ENCODE measurements at regions not wholly inside any gene's neighbourhood (a gene's known extent, or its start where the extent isn't known, plus 50 kb on each side); places are given as distances from the start of the nearest gene placed in this dataset.

DNA sequence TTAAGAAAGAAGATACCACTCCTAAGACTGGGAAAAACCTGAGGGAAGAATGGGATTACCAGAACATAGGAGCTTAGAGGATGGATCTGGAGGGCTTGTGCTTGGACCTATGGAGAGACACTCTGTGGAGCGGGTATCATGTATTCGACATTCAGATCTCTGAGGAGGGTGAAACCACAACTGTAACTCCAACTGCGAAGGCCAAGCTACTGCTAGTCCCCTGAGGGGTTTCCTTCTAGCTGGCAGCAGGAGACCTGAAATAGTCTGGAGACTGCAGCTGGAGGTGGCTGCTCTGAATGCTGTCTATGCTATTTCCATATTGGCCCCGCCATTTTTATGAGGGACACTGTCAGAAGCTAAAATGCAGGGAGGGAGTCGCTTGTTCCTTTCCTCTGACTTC is 462.3 kb downstream of the PTPRC start:
- no peak overlapping the region for H3K27ac ChIP-seq (ENCODE audit: extremely low read depth, low read depth, low read length)
- CTCF ChIA-PET, result interaction anchor here (0.6 kb wide), 1 partner anchor 455 kb away, joined by 3 read pairs; no protein-coding TSS in a partner anchor
- no peaks in the 10 kb centered on the region for H3K4me1 ChIP-seq (ENCODE audit: control insufficient read depth, insufficient read depth, low read length)
- no peak overlapping the region for H3K4me3 ChIP-seq (ENCODE audit: low read depth, low read length)
- no peaks in the 10 kb centered on the region for H3K9me3 ChIP-seq (ENCODE audit: control insufficient read depth, insufficient read depth, low read depth, low read length)
- POLR2A ChIA-PET, result no interaction called here
- no peaks in the 10 kb centered on the region for H3K36me3 ChIP-seq (ENCODE audit: control insufficient read depth in 2 of 2, insufficient read depth in 1 of 2, low read length in 2 of 2)
- TF ChIP-seq, protein P1, sequence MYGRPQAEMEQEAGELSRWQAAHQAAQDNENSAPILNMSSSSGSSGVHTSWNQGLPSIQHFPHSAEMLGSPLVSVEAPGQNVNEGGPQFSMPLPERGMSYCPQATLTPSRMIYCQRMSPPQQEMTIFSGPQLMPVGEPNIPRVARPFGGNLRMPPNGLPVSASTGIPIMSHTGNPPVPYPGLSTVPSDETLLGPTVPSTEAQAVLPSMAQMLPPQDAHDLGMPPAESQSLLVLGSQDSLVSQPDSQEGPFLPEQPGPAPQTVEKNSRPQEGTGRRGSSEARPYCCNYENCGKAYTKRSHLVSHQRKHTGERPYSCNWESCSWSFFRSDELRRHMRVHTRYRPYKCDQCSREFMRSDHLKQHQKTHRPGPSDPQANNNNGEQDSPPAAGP (tag by site-specific recombination; IDR thresholded peaks at IDR 0.05), result no peak
- no peak for TF ChIP-seq ZNF561 (tag by site-specific recombination; IDR thresholded peaks at IDR 0.05; ENCODE audit: borderline replicate concordance)
- no peak for TF ChIP-seq GLI2 (tag by site-specific recombination; IDR thresholded peaks at IDR 0.05; ENCODE audit: borderline replicate concordance, low read depth)

DNA sequence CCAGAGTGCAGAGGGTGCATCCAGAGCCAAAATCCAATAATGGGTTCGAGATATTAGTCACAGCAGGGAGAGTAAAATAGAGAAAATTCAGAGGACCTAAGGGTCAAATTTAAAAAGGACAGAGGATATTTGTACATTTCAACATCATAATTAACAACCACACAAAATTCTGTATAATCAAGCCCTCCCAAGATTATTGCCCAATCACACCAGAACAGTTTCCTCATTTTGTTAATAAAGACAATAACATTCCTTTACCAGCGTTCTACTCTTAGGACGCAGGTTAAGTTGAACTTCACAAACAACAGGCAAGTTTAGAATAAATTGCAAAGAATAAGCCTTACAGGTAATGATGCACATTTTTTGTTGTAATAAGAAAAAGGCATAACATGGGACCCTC is 462.8 kb downstream of the PTPRC start:
- Histone ChIP-seq H3K36me3 (ENCODE audit: control insufficient read depth in 2 of 2, insufficient read depth in 1 of 2, low read length in 2 of 2) (no peaks in the 10 kb centered on the region), H3K27ac (ENCODE audit: extremely low read depth, low read depth, low read length) (no peak overlapping the region), H3K4me1 (ENCODE audit: control insufficient read depth, insufficient read depth, low read length) (no peaks in the 10 kb centered on the region), H3K4me3 (ENCODE audit: low read depth, low read length) (no peak overlapping the region), H3K9me3 (ENCODE audit: control insufficient read depth, insufficient read depth, low read depth, low read length) (no peaks in the 10 kb centered on the region)
- ChIA-PET CTCF (interaction anchor here (0.6 kb wide), 1 partner anchor 456 kb away, joined by 3 read pairs; no protein-coding TSS in a partner anchor), POLR2A (no interaction called here)
- TF ChIP-seq ZNF514 (tag by site-specific recombination; IDR thresholded peaks at IDR 0.05) (no peak), SP3 (tag by site-specific recombination; IDR thresholded peaks at IDR 0.05) (no peak), ZNF416 (tag by site-specific recombination; IDR thresholded peaks at IDR 0.05) (no peak), ZNF433 (tag by site-specific recombination; IDR thresholded peaks at IDR 0.05; ENCODE audit: low read depth) (no peak), ZNF394 (tag by site-specific recombination; IDR thresholded peaks at IDR 0.05; ENCODE audit: borderline replicate concordance) (no peak), ZNF146 (tag by site-specific recombination; IDR thresholded peaks at IDR 0.05) (no peak), ZNF221 (tag by site-specific recombination; IDR thresholded peaks at IDR 0.05; ENCODE audit: borderline replicate concordance) (no peak), ZNF521 (tag by site-specific recombination; IDR thresholded peaks at IDR 0.05) (no peak), ZNF184 (tag by site-specific recombination; IDR thresholded peaks at IDR 0.05) (no peak)
- TF ChIP-seq, protein P2, sequence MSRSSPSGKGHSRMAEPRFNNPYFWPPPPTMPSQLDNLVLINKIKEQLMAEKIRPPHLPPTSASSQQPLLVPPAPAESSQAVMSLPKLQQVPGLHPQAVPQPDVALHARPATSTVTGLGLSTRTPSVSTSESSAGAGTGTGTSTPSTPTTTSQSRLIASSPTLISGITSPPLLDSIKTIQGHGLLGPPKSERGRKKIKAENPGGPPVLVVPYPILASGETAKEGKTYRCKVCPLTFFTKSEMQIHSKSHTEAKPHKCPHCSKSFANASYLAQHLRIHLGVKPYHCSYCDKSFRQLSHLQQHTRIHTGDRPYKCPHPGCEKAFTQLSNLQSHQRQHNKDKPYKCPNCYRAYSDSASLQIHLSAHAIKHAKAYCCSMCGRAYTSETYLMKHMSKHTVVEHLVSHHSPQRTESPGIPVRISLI (tag by site-specific recombination; IDR thresholded peaks at IDR 0.05), result no peak
- TF ChIP-seq, protein P3, sequence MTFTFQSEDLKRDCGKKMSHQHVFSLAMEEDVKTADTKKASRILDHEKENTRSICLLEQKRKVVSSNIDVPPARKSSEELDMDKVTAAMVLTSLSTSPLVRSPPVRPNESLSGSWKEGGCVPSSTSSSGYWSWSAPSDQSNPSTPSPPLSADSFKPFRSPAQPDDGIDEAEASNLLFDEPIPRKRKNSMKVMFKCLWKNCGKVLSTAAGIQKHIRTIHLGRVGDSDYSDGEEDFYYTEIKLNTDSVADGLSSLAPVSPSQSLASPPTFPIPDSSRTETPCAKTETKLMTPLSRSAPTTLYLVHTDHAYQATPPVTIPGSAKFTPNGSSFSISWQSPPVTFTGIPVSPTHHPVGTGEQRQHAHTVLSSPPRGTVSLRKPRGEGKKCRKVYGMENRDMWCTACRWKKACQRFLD (tag by site-specific recombination; IDR thresholded peaks at IDR 0.05), result no peak
- TF ChIP-seq, protein P4, sequence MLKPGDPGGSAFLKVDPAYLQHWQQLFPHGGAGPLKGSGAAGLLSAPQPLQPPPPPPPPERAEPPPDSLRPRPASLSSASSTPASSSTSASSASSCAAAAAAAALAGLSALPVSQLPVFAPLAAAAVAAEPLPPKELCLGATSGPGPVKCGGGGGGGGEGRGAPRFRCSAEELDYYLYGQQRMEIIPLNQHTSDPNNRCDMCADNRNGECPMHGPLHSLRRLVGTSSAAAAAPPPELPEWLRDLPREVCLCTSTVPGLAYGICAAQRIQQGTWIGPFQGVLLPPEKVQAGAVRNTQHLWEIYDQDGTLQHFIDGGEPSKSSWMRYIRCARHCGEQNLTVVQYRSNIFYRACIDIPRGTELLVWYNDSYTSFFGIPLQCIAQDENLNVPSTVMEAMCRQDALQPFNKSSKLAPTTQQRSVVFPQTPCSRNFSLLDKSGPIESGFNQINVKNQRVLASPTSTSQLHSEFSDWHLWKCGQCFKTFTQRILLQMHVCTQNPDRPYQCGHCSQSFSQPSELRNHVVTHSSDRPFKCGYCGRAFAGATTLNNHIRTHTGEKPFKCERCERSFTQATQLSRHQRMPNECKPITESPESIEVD (tag by site-specific recombination; IDR thresholded peaks at IDR 0.05), result no peak
- TF ChIP-seq, protein P5, sequence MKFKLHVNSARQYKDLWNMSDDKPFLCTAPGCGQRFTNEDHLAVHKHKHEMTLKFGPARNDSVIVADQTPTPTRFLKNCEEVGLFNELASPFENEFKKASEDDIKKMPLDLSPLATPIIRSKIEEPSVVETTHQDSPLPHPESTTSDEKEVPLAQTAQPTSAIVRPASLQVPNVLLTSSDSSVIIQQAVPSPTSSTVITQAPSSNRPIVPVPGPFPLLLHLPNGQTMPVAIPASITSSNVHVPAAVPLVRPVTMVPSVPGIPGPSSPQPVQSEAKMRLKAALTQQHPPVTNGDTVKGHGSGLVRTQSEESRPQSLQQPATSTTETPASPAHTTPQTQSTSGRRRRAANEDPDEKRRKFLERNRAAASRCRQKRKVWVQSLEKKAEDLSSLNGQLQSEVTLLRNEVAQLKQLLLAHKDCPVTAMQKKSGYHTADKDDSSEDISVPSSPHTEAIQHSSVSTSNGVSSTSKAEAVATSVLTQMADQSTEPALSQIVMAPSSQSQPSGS (tag by site-specific recombination; IDR thresholded peaks at IDR 0.05; ENCODE audit: low read depth), result no peak
- TF ChIP-seq, protein P6, sequence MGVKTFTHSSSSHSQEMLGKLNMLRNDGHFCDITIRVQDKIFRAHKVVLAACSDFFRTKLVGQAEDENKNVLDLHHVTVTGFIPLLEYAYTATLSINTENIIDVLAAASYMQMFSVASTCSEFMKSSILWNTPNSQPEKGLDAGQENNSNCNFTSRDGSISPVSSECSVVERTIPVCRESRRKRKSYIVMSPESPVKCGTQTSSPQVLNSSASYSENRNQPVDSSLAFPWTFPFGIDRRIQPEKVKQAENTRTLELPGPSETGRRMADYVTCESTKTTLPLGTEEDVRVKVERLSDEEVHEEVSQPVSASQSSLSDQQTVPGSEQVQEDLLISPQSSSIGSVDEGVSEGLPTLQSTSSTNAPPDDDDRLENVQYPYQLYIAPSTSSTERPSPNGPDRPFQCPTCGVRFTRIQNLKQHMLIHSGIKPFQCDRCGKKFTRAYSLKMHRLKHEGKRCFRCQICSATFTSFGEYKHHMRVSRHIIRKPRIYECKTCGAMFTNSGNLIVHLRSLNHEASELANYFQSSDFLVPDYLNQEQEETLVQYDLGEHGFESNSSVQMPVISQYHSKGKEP (tag by site-specific recombination; IDR thresholded peaks at IDR 0.05), result no peak

All from HEK293 (cell line).